ENCODE measurements at regions not wholly inside any gene's neighbourhood (a gene's known extent, or its start where the extent isn't known, plus 50 kb on each side); places are given as distances from the start of the nearest gene placed in this dataset.

DNA sequence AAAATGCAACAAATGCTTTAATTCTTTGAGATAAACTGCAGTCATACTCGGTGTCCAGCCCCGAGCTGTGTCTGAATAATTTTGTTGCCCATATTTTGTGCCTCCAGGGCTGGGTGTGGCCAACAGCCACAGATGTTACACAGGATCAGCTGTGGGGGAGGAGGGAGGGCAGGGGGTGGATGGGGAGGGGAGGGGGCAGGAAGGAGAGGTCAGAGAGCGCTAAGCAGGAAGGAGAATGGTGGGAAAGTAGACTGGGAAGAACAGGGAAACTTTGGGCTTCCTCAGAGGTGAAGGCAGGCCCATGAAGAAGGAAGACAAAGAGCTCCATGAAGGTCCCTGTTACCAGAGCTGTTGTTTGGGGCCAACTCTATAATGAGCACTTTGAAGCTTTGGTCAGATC is 295.8 kb downstream of the COG6 start:
- no peak for TF ChIP-seq CTCF (IDR thresholded peaks at IDR 0.05; ENCODE audit: insufficient read depth, low read depth, low read length, missing control alignments)
- no peak overlapping the region for H3K4me3 ChIP-seq (ENCODE audit: low read depth, low read length)
- no peak for DNase-seq (ENCODE audit: low read depth)

DNA sequence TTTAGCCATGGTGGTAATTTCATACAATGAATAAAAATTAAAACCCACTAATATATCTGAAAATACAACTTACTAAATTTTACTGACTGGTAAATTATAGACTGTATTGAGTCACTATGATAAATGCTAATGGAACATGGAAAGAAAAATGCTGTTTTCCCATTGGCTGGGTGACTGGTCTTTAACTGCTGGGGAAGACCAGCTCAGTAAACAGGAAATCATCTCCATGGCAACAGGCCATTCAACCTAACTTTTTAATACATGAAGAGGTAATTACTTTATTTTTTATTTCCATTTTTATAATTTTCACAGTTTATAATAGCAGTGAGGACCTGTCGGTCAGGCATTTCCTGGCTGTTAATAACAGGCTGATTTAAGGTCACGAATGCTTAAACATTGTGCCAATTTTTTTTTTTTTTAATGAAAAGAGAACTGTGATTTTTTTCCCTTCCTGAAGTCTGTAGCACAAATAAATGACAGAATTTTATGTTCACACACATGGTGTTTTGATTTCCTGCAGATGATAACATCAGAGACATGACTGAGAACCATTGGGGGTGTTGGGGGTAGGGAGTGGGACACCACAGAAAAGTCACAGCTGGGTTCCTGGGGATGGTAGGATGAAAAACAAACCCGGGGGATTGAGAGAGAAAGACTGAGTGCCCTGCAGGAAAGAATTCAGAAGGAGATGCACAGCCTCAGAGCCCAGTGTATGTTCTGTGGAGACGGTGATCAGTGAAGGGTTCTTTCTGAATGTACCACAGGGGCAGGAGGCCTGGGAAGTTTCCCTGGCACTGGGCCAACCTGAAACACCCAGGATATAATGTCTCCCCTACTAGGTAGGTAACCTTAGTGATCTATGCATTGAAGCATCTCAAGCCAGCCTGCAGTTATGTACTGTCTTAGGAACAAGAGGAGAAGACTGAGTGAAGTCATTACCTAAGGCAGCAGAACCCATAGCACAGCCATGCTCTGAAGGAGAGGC is 297.1 kb downstream of the COG6 start:
- peak; percentile 30 for DNase-seq (ENCODE audit: low read depth)
- TF ChIP-seq CTCF (IDR thresholded peaks at IDR 0.05; ENCODE audit: insufficient read depth, low read depth, low read length, missing control alignments): no peak
- no peak overlapping the region for H3K4me3 ChIP-seq (ENCODE audit: low read depth, low read length)

GRCh38 chr13:39954476-39954875 is 299.0 kb downstream of the COG6 start:
- no peak for DNase-seq (ENCODE audit: low read depth)
- TF ChIP-seq CTCF (IDR thresholded peaks at IDR 0.05; ENCODE audit: insufficient read depth, low read depth, low read length, missing control alignments): no peak
- no peak overlapping the region for H3K4me3 ChIP-seq (ENCODE audit: low read depth, low read length)

DNA sequence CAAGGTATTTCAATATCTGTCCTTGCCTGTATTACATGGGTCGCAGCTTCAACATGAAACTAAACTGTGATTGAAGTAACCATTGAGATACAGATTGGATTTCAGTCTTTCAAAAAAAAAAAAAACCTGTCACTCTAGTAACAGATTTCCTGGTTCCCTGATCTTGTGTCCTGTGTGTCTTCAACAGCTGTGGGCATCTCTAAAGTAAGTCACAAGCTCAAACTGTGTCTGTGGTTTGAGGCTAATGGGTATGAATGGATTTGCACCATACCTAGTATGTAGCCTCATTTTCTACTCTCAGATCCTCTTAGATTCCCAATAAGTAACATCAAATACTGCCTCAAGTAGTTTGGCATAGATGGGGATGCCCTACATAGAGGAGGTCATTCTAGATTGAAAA is 300.1 kb downstream of the COG6 start:
- TF ChIP-seq CTCF (IDR thresholded peaks at IDR 0.05; ENCODE audit: insufficient read depth, low read depth, low read length, missing control alignments): no peak
- peak; percentile 70 for DNase-seq (ENCODE audit: low read depth)
- no peak overlapping the region for H3K4me3 ChIP-seq (ENCODE audit: low read depth, low read length)

- no peak overlapping the region for H3K4me3 ChIP-seq (ENCODE audit: low read depth, low read length)
- TF ChIP-seq CTCF (IDR thresholded peaks at IDR 0.05; ENCODE audit: insufficient read depth, low read depth, low read length, missing control alignments): no peak
- peak; percentile 86 for DNase-seq (ENCODE audit: low read depth)
Observed at GRCh38 chr13:39956036-39956435, 300.6 kb downstream of the COG6 start.

DNA sequence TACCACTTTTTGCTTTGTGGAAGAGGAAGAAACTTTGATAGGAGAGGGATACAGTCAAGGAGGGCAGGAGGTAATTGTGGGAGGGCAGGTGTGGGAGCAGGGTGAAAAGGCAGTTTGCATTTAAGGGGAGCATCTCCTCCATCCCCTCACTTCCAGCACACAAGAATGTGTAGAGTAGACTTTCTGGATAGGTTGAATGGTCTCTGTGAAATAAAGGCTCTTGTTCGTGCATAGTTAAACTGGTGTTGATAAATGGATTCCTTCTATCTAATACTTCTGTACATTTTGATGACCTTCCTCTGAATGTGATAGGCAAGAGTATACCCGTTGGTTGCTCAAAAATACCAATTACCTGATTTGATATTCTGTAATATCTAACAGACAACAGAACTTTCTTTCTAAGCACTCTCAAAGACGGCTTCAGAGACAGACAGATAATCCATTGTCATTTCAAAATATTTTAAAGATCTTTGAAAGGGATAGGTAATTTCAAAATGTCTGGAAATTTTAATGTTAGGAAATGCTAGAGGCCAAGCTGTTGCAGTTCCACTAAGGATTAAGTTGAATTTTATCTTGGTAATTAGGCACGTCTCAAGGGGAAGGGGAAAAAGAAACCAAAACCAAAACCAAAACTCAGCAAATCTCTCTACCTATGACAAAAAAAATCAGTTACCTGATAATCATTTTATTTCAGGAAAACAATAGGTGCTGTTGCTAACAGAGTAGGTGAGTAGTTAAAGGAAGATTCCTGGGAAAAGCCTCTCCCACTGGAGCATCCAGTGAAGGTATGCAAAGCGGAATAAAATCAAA is 302.6 kb downstream of the COG6 start:
- no peak overlapping the region for H3K4me3 ChIP-seq (ENCODE audit: low read depth, low read length)
- TF ChIP-seq CTCF (IDR thresholded peaks at IDR 0.05; ENCODE audit: insufficient read depth, low read depth, low read length, missing control alignments): no peak
- no peak for DNase-seq (ENCODE audit: low read depth)
